Lung (tissue), 11 donors: ENCODE measurements at regions not wholly inside any gene's neighbourhood (a gene's known extent, or its start where the extent isn't known, plus 50 kb on each side); places are given as distances from the start of the nearest gene placed in this dataset.
"Not testable (repeated sequence)": the region's sequence is repeated elsewhere in the genome, so short reads cannot be mapped to it uniquely, and the experiment has no call there.

Experiments
- ATAC-seq: fragments of 200-7000 bp; cut with Tn5 transposase; one replicate; pipeline ENCODE4 v1.9.1; 2020; ENCODE audit warnings: moderate number of reproducible peaks; ENCODE audit not compliant: insufficient read depth, low FRiP score
- DNase-seq, 3 donors: peaks; one replicate each; pipeline ENCODE4 v3.0.0-alpha.2; 2013 to 2017
- H3K27ac ChIP-seq, 2 donors: one replicate each; pipeline ENCODE4 v1.5.1; 2013; ENCODE audit warnings: mild to moderate bottlenecking in 2 of 2, moderate library complexity in 2 of 2, control low read depth in 1 of 2, inconsistent platforms in 1 of 2, low read depth in 1 of 2, low read length in 1 of 2
- H3K27me3 ChIP-seq, 3 donors: one replicate each; pipeline ENCODE4 v1.5.1; 2013; ENCODE audit warnings: low read length in 2 of 3; ENCODE audit not compliant: control insufficient read depth in 3 of 3, insufficient read depth in 3 of 3
- H3K36me3 ChIP-seq, 4 donors: one replicate each; pipeline ENCODE4 v1.5.1; 2013; ENCODE audit warnings: low read length in 4 of 4, mild to moderate bottlenecking in 1 of 4, moderate library complexity in 1 of 4; ENCODE audit not compliant: control insufficient read depth in 4 of 4, insufficient read depth in 4 of 4
- H3K4me1 ChIP-seq, 5 donors: one replicate each; pipeline ENCODE4 v1.5.1; 2013; ENCODE audit warnings: low read length in 5 of 5, mild to moderate bottlenecking in 2 of 5, moderate library complexity in 1 of 5; ENCODE audit not compliant: control insufficient read depth in 5 of 5, insufficient read depth in 5 of 5
- H3K4me3 ChIP-seq: one replicate; pipeline ENCODE4 v1.5.1; 2013; ENCODE audit warnings: mild to moderate bottlenecking, control low read depth, moderate library complexity
- H3K9ac ChIP-seq, 2 donors: one replicate each; pipeline ENCODE4 v1.5.1; 2013; ENCODE audit warnings: low read length in 2 of 2, control low read depth in 1 of 2; ENCODE audit not compliant: insufficient read depth in 1 of 2
- H3K9me3 ChIP-seq, 4 donors: one replicate each; pipeline ENCODE4 v1.5.1; 2013; ENCODE audit warnings: low read length in 3 of 4, mild to moderate bottlenecking in 1 of 4, moderate library complexity in 1 of 4; ENCODE audit not compliant: control insufficient read depth in 4 of 4, insufficient read depth in 3 of 4
- WGBS, 2 donors: extraction: QIAGEN DNeasy Blood & Tissue Kit; methylation state at CpG; one replicate each; pipeline ENCODE4 v1.1.7; 2013; 5-methylcytosine and 5-hydroxymethylcytosine counted together
- TF ChIP-seq, protein P1 (sequence below): IDR thresholded peaks from 2 replicates; pipeline ENCODE4 v1.5.1; 2012; ENCODE audit warnings: mild to moderate bottlenecking; ENCODE audit errors: control extremely low read depth, extremely low read depth
- donor health status: control.
- donor health status: control.
- donor health status: Bipolar disorder and iron deficiency.
- donor health status: healthy.
- donor health status: DM: yes; HTN: yes; CAD: no.

DNA sequence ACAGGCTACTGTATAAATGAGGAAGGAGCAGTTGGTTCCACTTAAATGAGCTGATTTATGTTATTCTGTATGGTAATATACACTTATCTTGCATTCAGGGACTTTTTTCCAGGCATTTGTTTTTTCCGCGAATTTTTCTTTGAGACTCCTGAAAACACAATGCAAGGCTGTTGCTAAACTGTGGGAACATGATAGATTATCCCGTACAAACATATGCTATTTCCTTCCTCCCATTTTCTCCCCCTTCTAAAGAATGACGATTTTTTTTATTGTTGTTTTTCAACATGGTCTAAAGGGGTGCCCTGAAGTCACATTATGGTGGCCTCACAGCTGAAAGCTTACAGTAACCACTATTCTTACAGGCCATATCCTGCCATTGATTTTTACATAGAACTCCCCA lies 523.9 kb upstream of the NRP1 start:
- TF ChIP-seq, protein P1, sequence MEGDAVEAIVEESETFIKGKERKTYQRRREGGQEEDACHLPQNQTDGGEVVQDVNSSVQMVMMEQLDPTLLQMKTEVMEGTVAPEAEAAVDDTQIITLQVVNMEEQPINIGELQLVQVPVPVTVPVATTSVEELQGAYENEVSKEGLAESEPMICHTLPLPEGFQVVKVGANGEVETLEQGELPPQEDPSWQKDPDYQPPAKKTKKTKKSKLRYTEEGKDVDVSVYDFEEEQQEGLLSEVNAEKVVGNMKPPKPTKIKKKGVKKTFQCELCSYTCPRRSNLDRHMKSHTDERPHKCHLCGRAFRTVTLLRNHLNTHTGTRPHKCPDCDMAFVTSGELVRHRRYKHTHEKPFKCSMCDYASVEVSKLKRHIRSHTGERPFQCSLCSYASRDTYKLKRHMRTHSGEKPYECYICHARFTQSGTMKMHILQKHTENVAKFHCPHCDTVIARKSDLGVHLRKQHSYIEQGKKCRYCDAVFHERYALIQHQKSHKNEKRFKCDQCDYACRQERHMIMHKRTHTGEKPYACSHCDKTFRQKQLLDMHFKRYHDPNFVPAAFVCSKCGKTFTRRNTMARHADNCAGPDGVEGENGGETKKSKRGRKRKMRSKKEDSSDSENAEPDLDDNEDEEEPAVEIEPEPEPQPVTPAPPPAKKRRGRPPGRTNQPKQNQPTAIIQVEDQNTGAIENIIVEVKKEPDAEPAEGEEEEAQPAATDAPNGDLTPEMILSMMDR = no peak
- ATAC-seq = no peak
- Histone ChIP-seq H3K4me1 (peaks cover 0 to 15% (median 2%) of the 10 kb centered on the region in 5 donors), H3K4me3 (no peak overlapping the region), H3K27ac (no peak overlapping the region), H3K27me3 (no peaks in the 10 kb centered on the region), H3K36me3 (no peaks in the 10 kb centered on the region), H3K9me3 (no peaks in the 10 kb centered on the region), H3K9ac (no peak overlapping the region)
- 24 to 35% methylated on average over 4 of the region's 4 CpGs for WGBS, 2 donors
- peak in 2 of 3 donors; percentile 32 to 59 for DNase-seq

DNA sequence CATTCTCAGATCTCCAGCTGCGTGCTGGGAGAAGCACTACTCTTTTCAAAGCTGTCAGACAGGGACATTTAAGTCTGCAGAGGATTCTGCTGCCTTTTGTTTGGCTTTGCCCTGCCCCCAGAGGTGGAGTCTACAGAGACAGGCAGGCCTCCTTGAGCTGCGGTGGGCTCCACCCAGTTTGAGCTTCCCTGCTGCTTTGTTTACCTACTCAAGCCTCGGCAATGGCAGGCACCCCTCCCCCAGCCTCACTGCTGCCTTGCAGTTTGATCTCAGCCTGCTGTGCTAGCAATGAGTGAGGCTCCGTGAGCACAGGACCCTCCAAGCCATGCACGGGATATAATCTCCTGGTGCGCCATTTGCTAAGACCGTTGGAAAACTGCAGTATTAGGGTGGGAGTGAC lies 518.8 kb upstream of the NRP1 start:
- not testable (repeated sequence) for H3K9me3 ChIP-seq, H3K9ac ChIP-seq, H3K27me3 ChIP-seq, H3K36me3 ChIP-seq, DNase-seq, H3K4me1 ChIP-seq, H3K27ac ChIP-seq, H3K4me3 ChIP-seq, ATAC-seq
- WGBS, 2 donors = 84 to 86% methylated on average over 7 of the region's 7 CpGs

DNA sequence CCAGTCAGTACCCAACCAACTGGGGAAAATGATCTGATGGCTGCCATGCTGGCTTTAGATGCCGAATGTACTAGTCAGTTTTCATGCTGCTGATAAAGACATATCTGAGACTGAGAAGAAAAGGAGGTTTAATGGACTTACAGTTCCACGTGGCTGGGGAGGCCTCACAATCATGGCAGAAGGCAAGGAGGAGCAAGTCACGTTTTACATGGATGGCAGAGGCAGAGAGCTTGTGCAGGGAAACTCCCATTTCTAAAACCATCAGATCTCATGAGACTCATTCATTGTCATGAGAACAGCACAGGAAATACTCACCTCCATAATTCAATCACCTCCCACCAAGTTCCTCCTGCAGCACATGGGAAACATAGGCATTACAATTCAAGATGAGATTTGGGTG lies 508.9 kb upstream of the NRP1 start:
- no peaks in the 10 kb centered on the region for H3K4me1 ChIP-seq
- TF ChIP-seq, protein P1 = no peak
- DNase-seq (no peak), ATAC-seq (no peak)
- H3K9ac ChIP-seq = no peak overlapping the region
- H3K27me3 ChIP-seq = no peaks in the 10 kb centered on the region
- no peaks in the 10 kb centered on the region for H3K36me3 ChIP-seq
- no peak overlapping the region for H3K27ac ChIP-seq
- 89 to 93% methylated on average over 3 of the region's 3 CpGs for WGBS, 2 donors
- H3K4me3 ChIP-seq = no peak overlapping the region
- H3K9me3 ChIP-seq = peaks cover 0 to 4% (median 0%) of the 10 kb centered on the region in 4 donors

DNA sequence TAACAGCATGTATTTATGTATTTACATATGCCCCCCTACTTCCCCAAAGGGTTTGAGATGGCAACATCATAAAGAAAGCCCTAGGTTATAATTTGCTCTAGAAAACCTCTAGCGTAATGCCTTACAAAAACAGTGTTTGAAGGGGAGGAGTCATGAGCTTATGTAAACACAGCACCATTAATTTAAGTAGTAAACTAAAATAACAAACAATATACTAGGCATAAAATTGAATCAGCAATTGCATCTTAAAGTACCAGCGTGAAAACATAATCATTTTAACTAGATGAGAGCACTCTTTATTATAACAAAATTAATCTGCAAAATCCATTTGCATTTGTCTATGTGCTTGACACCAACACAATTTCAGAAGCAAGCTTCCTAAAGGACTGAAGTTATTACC lies 507.2 kb upstream of the NRP1 start:
- Histone ChIP-seq H3K36me3 (no peaks in the 10 kb centered on the region), H3K4me3 (no peak overlapping the region), H3K9ac (no peak overlapping the region), H3K27ac (no peak overlapping the region), H3K9me3 (peaks cover 0 to 4% (median 0%) of the 10 kb centered on the region in 4 donors), H3K27me3 (no peaks in the 10 kb centered on the region), H3K4me1 (no peaks in the 10 kb centered on the region)
- no peak for DNase-seq
- WGBS, 2 donors = 89 to 93% methylated on average over 2 of the region's 2 CpGs
- TF ChIP-seq, protein P1 = no peak
- ATAC-seq = no peak
